GM12878 (cell line): ENCODE measurements at regions not wholly inside any gene's neighbourhood (a gene's known extent, or its start where the extent isn't known, plus 50 kb on each side); places are given as distances from the start of the nearest gene placed in this dataset.

Experiments
- ATAC-seq: fragments of 200-7000 bp; cut with Tn5 transposase; 3 replicates; pipeline ENCODE4 v1.9.1; 2020; ENCODE audit warnings: mild to moderate bottlenecking, moderate library complexity
- BruUV-seq: library from RNA; stranded (reverse); fragments of 400-500 nt; replicated peaks from 2 replicates; lab custom pipeline; 2021; lab: Mats Ljungman, UMichigan
- CTCF ChIA-PET: fragments of 300-600 bp; sonication (Branson Sonifier 250); formaldehyde crosslinking; extraction: SDS; loops from one replicate; lab custom pipeline; 2021; ENCODE audit warnings: inconsistent platforms; lab: Yijun Ruan, JAX
- POLR2A ChIA-PET: fragments of 350-600 bp; formaldehyde crosslinking; extraction: SDS; loops from one replicate; lab custom pipeline; 2021; ENCODE audit warnings: inconsistent platforms; lab: Charles Lee
- RAD21 ChIA-PET: fragments of 300-600 bp; sonication (Branson Sonifier 250); formaldehyde crosslinking; loops from one replicate; lab custom pipeline; 2023; ENCODE audit warnings: antibody characterized with exemption; ENCODE audit not compliant: unreplicated experiment; lab: Charles Lee
- SMC1A ChIA-PET: fragments of 300-600 bp; sonication (Branson Sonifier 250); formaldehyde crosslinking; loops from one replicate; lab custom pipeline; 2023; ENCODE audit not compliant: unreplicated experiment, uncharacterized antibody; lab: Charles Lee
- DNase-seq: peaks from one replicate; pipeline ENCODE4 v3.0.0-alpha.2; 2011; ENCODE audit warnings: low read depth, low spot score
- FAIRE-seq: peaks from 3 replicates; lab custom pipeline; 2011; peaks lifted over from hg19 to GRCh38; lab: Jason Lieb, UNC
- H2AFZ ChIP-seq: 2 replicates; pipeline ENCODE4 v1.6.0; 2011; ENCODE audit warnings: low read depth, low read length, control low read depth; ENCODE audit not compliant: control insufficient read depth
- H3K27ac ChIP-seq: 2 replicates; pipeline ENCODE4 v1.5.1; 2011; ENCODE audit warnings: control low read depth; ENCODE audit not compliant: control insufficient read depth, insufficient read depth
- H3K27me3 ChIP-seq, 2 experiments: replicated peaks in 1 of 2; 2 replicates each; pipeline versions ENCODE4 v1.6.0 to v1.6.1; 2011; ENCODE audit warnings: low read length in 1 of 2; ENCODE audit not compliant: control insufficient read depth in 2 of 2, insufficient read depth in 2 of 2
- H3K36me3 ChIP-seq, 2 experiments: 2 replicates each; pipeline ENCODE4 v1.5.1; 2011; ENCODE audit warnings: low read length in 1 of 2; ENCODE audit not compliant: control insufficient read depth in 2 of 2, insufficient read depth in 2 of 2
- H3K4me1 ChIP-seq: 2 replicates; pipeline ENCODE4 v1.6.1; 2011; ENCODE audit warnings: mild to moderate bottlenecking, low read length, moderate library complexity, mixed read lengths; ENCODE audit not compliant: control insufficient read depth, insufficient read depth
- H3K4me2 ChIP-seq: 2 replicates; pipeline ENCODE4 v1.6.0; 2011; ENCODE audit warnings: control low read depth; ENCODE audit not compliant: control insufficient read depth, insufficient read depth
- H3K4me3 ChIP-seq: fragments of 200-600 bp; sonication (generic); 2 replicates; pipeline ENCODE4 v1.5.1; 2016
- H3K79me2 ChIP-seq: 2 replicates; pipeline ENCODE4 v1.6.0; 2011; ENCODE audit warnings: low read length; ENCODE audit not compliant: control insufficient read depth, insufficient read depth
- H3K9ac ChIP-seq: 2 replicates; pipeline ENCODE4 v1.8.0; 2011; ENCODE audit warnings: low read length, control low read depth, mixed read lengths; ENCODE audit not compliant: control insufficient read depth, insufficient read depth
- H3K9me3 ChIP-seq: replicated peaks from 3 replicates; pipeline ENCODE4 v1.5.1; 2011; ENCODE audit warnings: mild to moderate bottlenecking, low read length; ENCODE audit not compliant: control insufficient read depth, insufficient read depth
- H4K20me1 ChIP-seq: 2 replicates; pipeline ENCODE4 v1.6.0; 2011; ENCODE audit not compliant: control insufficient read depth, insufficient read depth
- CHD1 ChIP-seq: IDR thresholded peaks from 2 replicates; pipeline ENCODE4 v1.6.1; 2012; ENCODE audit warnings: low read depth, low read length, improper control_type of control experiment
- E2F8 ChIP-seq: fragments of 450-650 bp; IDR thresholded peaks from 2 replicates; pipeline ENCODE4 v1.6.1; 2018; ENCODE audit warnings: mild to moderate bottlenecking, low read depth, moderate library complexity; ENCODE audit not compliant: partially characterized antibody
- EGR1 ChIP-seq, 2 experiments: IDR thresholded peaks; 1 replicate in 1 of 2; 2 replicates in 1 of 2; pipeline ENCODE4 v1.6.1; 2011 to 2012; ENCODE audit warnings: low read depth in 2 of 2, low read length in 2 of 2, borderline replicate concordance in 1 of 2, mild to moderate bottlenecking in 1 of 2, moderate library complexity in 1 of 2
- IRF4 ChIP-seq: IDR thresholded peaks from 2 replicates; pipeline ENCODE4 v1.6.1; 2011; ENCODE audit warnings: low read depth, low read length
- RFX5 ChIP-seq: IDR thresholded peaks from 2 replicates; pipeline ENCODE4 v1.6.1; 2011; ENCODE audit warnings: low read depth, low read length, improper control_type of control experiment
- SREBF1 ChIP-seq: IDR thresholded peaks from 2 replicates; pipeline ENCODE4 v1.6.1; 2012; ENCODE audit warnings: mild to moderate bottlenecking, low read length
- STAT1 ChIP-seq: fragments of 450-650 bp; conservative IDR thresholded peaks from 2 replicates; pipeline ENCODE4 v1.6.1; 2014; ENCODE audit warnings: antibody characterized with exemption, mild to moderate bottlenecking
- STAT3 ChIP-seq: IDR thresholded peaks from 2 replicates; pipeline ENCODE4 v1.6.1; 2011; ENCODE audit warnings: low read depth, low read length, improper control_type of control experiment
- WGBS: methylation state at CpG from one replicate; pipeline ENCODE4 v1.1.6; 2016; ENCODE audit warnings: low lambda C conversion rate; ENCODE audit not compliant: insufficient replicate concordance, insufficient coverage; ENCODE audit errors: missing lambda C conversion rate; 5-methylcytosine and 5-hydroxymethylcytosine counted together
- in situ Hi-C: fragments of 300-500 bp; cut with MboI; formaldehyde crosslinking; loops from 9 replicates; pipeline ENCODE4 v1.14.3; 2018; ENCODE audit warnings: mixed read lengths
- intact Hi-C: fragments of 100-400 bp; cut with micrococcal nuclease; formaldehyde crosslinking; loops from one replicate; pipeline ENCODE4 v1.14.2; 2022; ENCODE audit not compliant: unreplicated experiment

GRCh38 chr9:24351258-24351657 is 194.4 kb downstream of the IZUMO3 start:
- CTCF ChIA-PET, result interaction anchor here (0.6 kb wide), 1 partner anchor 496 kb away, joined by 3 read pairs; no protein-coding TSS in a partner anchor
- FAIRE-seq, result no peak
- Histone ChIP-seq H3K36me3 (no peaks in the 10 kb centered on the region), H4K20me1 (no peaks in the 10 kb centered on the region), H3K4me3 (no peak overlapping the region), H3K4me1 (no peaks in the 10 kb centered on the region), H3K27ac (no peak overlapping the region), H3K4me2 (no peak overlapping the region), H3K27me3 (no peaks in the 10 kb centered on the region)
- ATAC-seq, result peak; percentile 50; the same call in 2 of the 3 replicates
- SMC1A ChIA-PET, result interaction anchor here (0.5 to 1.0 kb wide), 2 partner anchors 19 to 32 kb away, joined by 3 read pairs; no protein-coding TSS in a partner anchor
- POLR2A ChIA-PET, result interaction anchor here (0.6 kb wide), 1 partner anchor 42 kb away, joined by 3 read pairs; no protein-coding TSS in a partner anchor
- no peak for DNase-seq
- no peak for TF ChIP-seq CHD1
- TF ChIP-seq, all 136 proteins: peak for 0
- 3% methylated on average over 2 of the region's 2 CpGs for WGBS
- no TSS peak for BruUV-seq
- no peak overlapping the region for H3K9ac ChIP-seq
- H2AFZ ChIP-seq, result no peak overlapping the region
- intact Hi-C loops (no loop called here), in situ Hi-C loops (no loop called here)
- no peaks in the 10 kb centered on the region for H3K9me3 ChIP-seq
- RAD21 ChIA-PET, result no interaction called here
- no peaks in the 10 kb centered on the region for H3K79me2 ChIP-seq

- Histone ChIP-seq H2AFZ (no peak overlapping the region), H3K4me2 (no peak overlapping the region), H3K36me3 (no peaks in the 10 kb centered on the region), H3K27ac (no peak overlapping the region), H3K9me3 (no peaks in the 10 kb centered on the region), H3K4me1 (no peaks in the 10 kb centered on the region), H3K79me2 (no peaks in the 10 kb centered on the region), H3K27me3 (no peaks in the 10 kb centered on the region), H3K9ac (no peak overlapping the region), H4K20me1 (no peaks in the 10 kb centered on the region), H3K4me3 (no peak overlapping the region)
- BruUV-seq, result no TSS peak
- ATAC-seq (no peak), FAIRE-seq (no peak), DNase-seq (no peak)
- in situ Hi-C loops (no loop called here), intact Hi-C loops (no loop called here)
- WGBS, result 6% methylated on average over 1 of the region's 1 CpG
- ChIA-PET CTCF (no interaction called here), SMC1A (interaction anchor here (1.0 kb wide), 1 partner anchor 12 kb away, joined by 3 read pairs; no protein-coding TSS in a partner anchor), POLR2A (no interaction called here), RAD21 (no interaction called here)
- TF ChIP-seq STAT3, result no peak
- no peak for TF ChIP-seq SREBF1
- TF ChIP-seq RFX5, result no peak
- TF ChIP-seq E2F8, result no peak
- TF ChIP-seq EGR1 (IDR thresholded peaks at IDR 0.05; ENCODE audit: borderline replicate concordance in 1 of 2, low read depth in 2 of 2, low read length in 2 of 2), result no peak
- no peak for TF ChIP-seq STAT1
- no peak for TF ChIP-seq IRF4
Measured at GRCh38 chr9:24342457-24342856, 203.2 kb downstream of the IZUMO3 start.
